ENCODE measurements at regions not wholly inside any gene's neighbourhood (a gene's known extent, or its start where the extent isn't known, plus 50 kb on each side); places are given as distances from the start of the nearest gene placed in this dataset.
"Not testable (repeated sequence)": the region's sequence is repeated elsewhere in the genome, so short reads cannot be mapped to it uniquely, and the experiment has no call there.

GRCh38 chr1:187725216-187725615 lies 896.5 kb downstream of the PLA2G4A start:
- in situ Hi-C loops (cut with MboI): no loop called here
- no peak for DNase-seq

GRCh38 chr1:187733232-187733631 lies 904.5 kb downstream of the PLA2G4A start:
- WGBS, 2 experiments (ENCODE audit: low coverage in 1 of 2, low lambda C conversion rate in 2 of 2, missing lambda C conversion rate in 2 of 2): 28 to 29% methylated on average over 1 of the region's 1 CpG
- H2AFZ ChIP-seq: no peak overlapping the region
- in situ Hi-C loops (cut with MboI): no loop called here
- H3K4me3 ChIP-seq: no peak overlapping the region
- no peaks in the 10 kb centered on the region for H3K4me1 ChIP-seq (ENCODE audit: insufficient read depth)
- no peaks in the 10 kb centered on the region for H4K20me1 ChIP-seq (ENCODE audit: insufficient read depth)
- H3K27me3 ChIP-seq (replicated peaks; ENCODE audit: insufficient read depth): no peaks in the 10 kb centered on the region
- no peak overlapping the region for H3K4me2 ChIP-seq (ENCODE audit: unreplicated experiment)
- DNase-seq: no peak
- H3K9me2 ChIP-seq (ENCODE audit: insufficient read depth): no peaks in the 10 kb centered on the region; the same call in 1 of the 2 replicates
- no peaks in the 10 kb centered on the region for H3K36me3 ChIP-seq (ENCODE audit: low read depth)
- no peak for TF ChIP-seq EZH2 (IDR thresholded peaks at IDR 0.05; ENCODE audit: insufficient read depth, poor library complexity, severe bottlenecking)
- no peak for TF ChIP-seq EZH2phosphoT487 (IDR thresholded peaks at IDR 0.05; ENCODE audit: insufficient read depth, low read depth)
- no peaks in the 10 kb centered on the region for H3K9me3 ChIP-seq (ENCODE audit: low read depth)
- H3K9ac ChIP-seq: no peak overlapping the region
- no peaks in the 10 kb centered on the region for H3F3A ChIP-seq (ENCODE audit: insufficient read depth)
- H3K79me2 ChIP-seq (ENCODE audit: insufficient read depth): no peaks in the 10 kb centered on the region
- H3K27ac ChIP-seq: no peak overlapping the region

More at GRCh38 chr1:187725216-187725615, 896.5 kb downstream of the PLA2G4A start:
- no peaks in the 10 kb centered on the region for H3K27me3 ChIP-seq (replicated peaks; ENCODE audit: insufficient read depth)
- H3K9me2 ChIP-seq (ENCODE audit: insufficient read depth): no peaks in the 10 kb centered on the region
- no peak overlapping the region for H3K27ac ChIP-seq
- no peaks in the 10 kb centered on the region for H3F3A ChIP-seq (ENCODE audit: insufficient read depth)
- no peaks in the 10 kb centered on the region for H3K9me3 ChIP-seq (ENCODE audit: low read depth)
- H3K79me2 ChIP-seq (ENCODE audit: insufficient read depth): no peaks in the 10 kb centered on the region
- H3K4me2 ChIP-seq (ENCODE audit: unreplicated experiment): no peak overlapping the region
- no peaks in the 10 kb centered on the region for H4K20me1 ChIP-seq (ENCODE audit: insufficient read depth)
- 47 to 60% methylated on average over 2 of the region's 2 CpGs for WGBS, 2 experiments (ENCODE audit: low coverage in 1 of 2, low lambda C conversion rate in 2 of 2, missing lambda C conversion rate in 2 of 2)
- H3K36me3 ChIP-seq (ENCODE audit: low read depth): no peaks in the 10 kb centered on the region
- no peak overlapping the region for H2AFZ ChIP-seq
- H3K9ac ChIP-seq: no peak overlapping the region
- TF ChIP-seq EZH2 (IDR thresholded peaks at IDR 0.05; ENCODE audit: insufficient read depth, poor library complexity, severe bottlenecking) (no peak), EZH2phosphoT487 (IDR thresholded peaks at IDR 0.05; ENCODE audit: insufficient read depth, low read depth) (no peak)
- no peaks in the 10 kb centered on the region for H3K4me1 ChIP-seq (ENCODE audit: insufficient read depth)
- no peak overlapping the region for H3K4me3 ChIP-seq

- no peaks in the 10 kb centered on the region for H3K79me2 ChIP-seq (ENCODE audit: insufficient read depth)
- H3K4me3 ChIP-seq: no peak overlapping the region
- no peak overlapping the region for H3K9ac ChIP-seq
- no peaks in the 10 kb centered on the region for H3F3A ChIP-seq (ENCODE audit: insufficient read depth)
- no peak overlapping the region for H3K4me2 ChIP-seq (ENCODE audit: unreplicated experiment)
- no peaks in the 10 kb centered on the region for H3K9me3 ChIP-seq (ENCODE audit: low read depth)
- no peak overlapping the region for H3K27ac ChIP-seq
- H2AFZ ChIP-seq: no peak overlapping the region
- H3K36me3 ChIP-seq (ENCODE audit: low read depth): no peaks in the 10 kb centered on the region
- H3K4me1 ChIP-seq (ENCODE audit: insufficient read depth): no peaks in the 10 kb centered on the region
- H3K27me3 ChIP-seq (replicated peaks; ENCODE audit: insufficient read depth): no peaks in the 10 kb centered on the region
- DNase-seq: no peak
- H3K9me2 ChIP-seq (ENCODE audit: insufficient read depth): no peaks in the 10 kb centered on the region; the same call in 1 of the 2 replicates
- in situ Hi-C loops (cut with MboI): no loop called here
- H4K20me1 ChIP-seq (ENCODE audit: insufficient read depth): no peaks in the 10 kb centered on the region
- TF ChIP-seq EZH2 (IDR thresholded peaks at IDR 0.05; ENCODE audit: insufficient read depth, poor library complexity, severe bottlenecking) (no peak), EZH2phosphoT487 (IDR thresholded peaks at IDR 0.05; ENCODE audit: insufficient read depth, low read depth) (no peak)
- 43% methylated on average over 4 of the region's 4 CpGs for WGBS, 2 experiments (ENCODE audit: low coverage in 1 of 2, low lambda C conversion rate in 2 of 2, missing lambda C conversion rate in 2 of 2)
Measured at GRCh38 chr1:187734427-187734826, 905.7 kb downstream of the PLA2G4A start.

GRCh38 chr1:187744665-187745064 lies 915.9 kb downstream of the PLA2G4A start:
- Histone ChIP-seq H3K4me3 (no peak overlapping the region), H2AFZ (no peak overlapping the region), H3K4me1 (ENCODE audit: insufficient read depth) (no peaks in the 10 kb centered on the region), H3K9me2 (ENCODE audit: insufficient read depth) (no peaks in the 10 kb centered on the region), H3K4me2 (ENCODE audit: unreplicated experiment) (no peak overlapping the region), H3K36me3 (ENCODE audit: low read depth) (no peaks in the 10 kb centered on the region), H3K27me3 (replicated peaks; ENCODE audit: insufficient read depth) (no peaks in the 10 kb centered on the region), H3K9me3 (ENCODE audit: low read depth) (no peaks in the 10 kb centered on the region), H3K79me2 (ENCODE audit: insufficient read depth) (no peaks in the 10 kb centered on the region), H3K9ac (no peak overlapping the region), H3K27ac (no peak overlapping the region), H3F3A (ENCODE audit: insufficient read depth) (no peaks in the 10 kb centered on the region), H4K20me1 (ENCODE audit: insufficient read depth) (no peaks in the 10 kb centered on the region)
- in situ Hi-C loops (cut with MboI): no loop called here
- WGBS, 2 experiments (ENCODE audit: low coverage in 1 of 2, low lambda C conversion rate in 2 of 2, missing lambda C conversion rate in 2 of 2): 0% methylated on average over 1 of the region's 1 CpG
- no peak for TF ChIP-seq EZH2phosphoT487 (IDR thresholded peaks at IDR 0.05; ENCODE audit: insufficient read depth, low read depth)
- TF ChIP-seq EZH2 (IDR thresholded peaks at IDR 0.05; ENCODE audit: insufficient read depth, poor library complexity, severe bottlenecking): no peak
- DNase-seq: no peak

GRCh38 chr1:187755536-187755935 lies 926.8 kb downstream of the PLA2G4A start:
- H3F3A ChIP-seq (ENCODE audit: insufficient read depth): no peaks in the 10 kb centered on the region
- no peak overlapping the region for H3K9ac ChIP-seq
- no peak overlapping the region for H3K27ac ChIP-seq
- no peak overlapping the region for H3K4me3 ChIP-seq
- no peaks in the 10 kb centered on the region for H3K79me2 ChIP-seq (ENCODE audit: insufficient read depth)
- H3K9me2 ChIP-seq (ENCODE audit: insufficient read depth): no peaks in the 10 kb centered on the region
- in situ Hi-C loops (cut with MboI): no loop called here
- H3K27me3 ChIP-seq (replicated peaks; ENCODE audit: insufficient read depth): no peaks in the 10 kb centered on the region
- no peak for TF ChIP-seq EZH2phosphoT487 (IDR thresholded peaks at IDR 0.05; ENCODE audit: insufficient read depth, low read depth)
- no peak for TF ChIP-seq EZH2 (IDR thresholded peaks at IDR 0.05; ENCODE audit: insufficient read depth, poor library complexity, severe bottlenecking)
- no peaks in the 10 kb centered on the region for H3K9me3 ChIP-seq (ENCODE audit: low read depth)
- no peaks in the 10 kb centered on the region for H3K36me3 ChIP-seq (ENCODE audit: low read depth)
- no peak overlapping the region for H2AFZ ChIP-seq
- no peaks in the 10 kb centered on the region for H3K4me1 ChIP-seq (ENCODE audit: insufficient read depth)
- no peak overlapping the region for H3K4me2 ChIP-seq (ENCODE audit: unreplicated experiment)
- no peak for DNase-seq
- H4K20me1 ChIP-seq (ENCODE audit: insufficient read depth): no peaks in the 10 kb centered on the region
- WGBS, 2 experiments (ENCODE audit: low coverage in 1 of 2, low lambda C conversion rate in 2 of 2, missing lambda C conversion rate in 2 of 2): 6 to 7% methylated on average over 2 of the region's 2 CpGs

GRCh38 chr1:187756684-187757083 lies 927.9 kb downstream of the PLA2G4A start:
- H3K36me3 ChIP-seq (ENCODE audit: low read depth); H3F3A ChIP-seq (ENCODE audit: insufficient read depth); H3K9me3 ChIP-seq (ENCODE audit: low read depth); H3K4me1 ChIP-seq (ENCODE audit: insufficient read depth); H3K9ac ChIP-seq; in situ Hi-C loops (cut with MboI); H3K27me3 ChIP-seq (replicated peaks; ENCODE audit: insufficient read depth); H3K4me2 ChIP-seq (ENCODE audit: unreplicated experiment); H3K4me3 ChIP-seq; H3K79me2 ChIP-seq (ENCODE audit: insufficient read depth); H3K27ac ChIP-seq; H2AFZ ChIP-seq; H4K20me1 ChIP-seq (ENCODE audit: insufficient read depth); H3K9me2 ChIP-seq (ENCODE audit: insufficient read depth); DNase-seq: not testable (repeated sequence)
- 32 to 44% methylated on average over 1 of the region's 1 CpG for WGBS, 2 experiments (ENCODE audit: low coverage in 1 of 2, low lambda C conversion rate in 2 of 2, missing lambda C conversion rate in 2 of 2)
